Suprapubic skin (tissue), 3 donors: ENCODE measurements at regions not wholly inside any gene's neighbourhood (a gene's known extent, or its start where the extent isn't known, plus 50 kb on each side); places are given as distances from the start of the nearest gene placed in this dataset.

Source experiments
- POLR2A ChIP-seq, 2 donors: fragments of 450-650 bp; IDR thresholded peaks; one replicate each; pipeline ENCODE4 v1.6.1; 2017; ENCODE audit warnings: antibody characterized with exemption in 2 of 2, mild to moderate bottlenecking in 2 of 2, moderate library complexity in 2 of 2
- TF ChIP-seq, protein P1 (sequence below), 2 donors: fragments of 200-600 bp in 1 of 2; fragments of 450-650 bp in 1 of 2; sonication (generic) in 1 of 2; IDR thresholded peaks; one replicate each; pipeline ENCODE4 v1.5.1; 2016 to 2019; ENCODE audit warnings: antibody characterized with exemption in 2 of 2, mild to moderate bottlenecking in 1 of 2, moderate library complexity in 1 of 2

DNA sequence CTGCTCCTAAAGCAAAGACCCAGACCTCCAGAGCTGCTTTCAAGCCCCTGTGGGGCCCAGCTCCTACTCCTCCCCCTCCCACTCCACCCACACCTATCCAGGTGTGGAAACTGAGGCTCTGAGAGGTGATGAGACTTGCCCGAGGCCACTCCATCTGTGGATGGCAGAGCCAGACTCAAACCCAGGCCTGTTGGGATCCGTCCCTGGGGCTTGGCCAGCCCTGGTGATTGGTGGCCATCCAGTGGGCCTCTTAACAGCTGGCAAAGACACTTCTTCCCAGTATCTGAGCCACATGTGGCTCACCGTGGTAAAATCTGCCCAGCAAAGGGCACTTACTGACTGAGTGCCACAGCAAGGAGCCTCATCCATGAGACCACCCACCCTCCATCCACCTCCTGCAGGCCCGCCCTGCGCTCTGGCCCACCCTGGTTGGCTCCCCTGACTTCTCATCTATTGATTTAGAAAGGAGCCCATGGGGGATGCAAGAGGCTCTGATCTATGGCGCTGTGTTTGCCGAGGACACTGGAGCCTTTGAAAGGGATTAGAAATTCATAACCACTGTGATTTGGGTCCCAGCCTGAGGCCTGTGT lies 398.5 kb downstream of the PTPRU start:
- TF ChIP-seq, protein P1, sequence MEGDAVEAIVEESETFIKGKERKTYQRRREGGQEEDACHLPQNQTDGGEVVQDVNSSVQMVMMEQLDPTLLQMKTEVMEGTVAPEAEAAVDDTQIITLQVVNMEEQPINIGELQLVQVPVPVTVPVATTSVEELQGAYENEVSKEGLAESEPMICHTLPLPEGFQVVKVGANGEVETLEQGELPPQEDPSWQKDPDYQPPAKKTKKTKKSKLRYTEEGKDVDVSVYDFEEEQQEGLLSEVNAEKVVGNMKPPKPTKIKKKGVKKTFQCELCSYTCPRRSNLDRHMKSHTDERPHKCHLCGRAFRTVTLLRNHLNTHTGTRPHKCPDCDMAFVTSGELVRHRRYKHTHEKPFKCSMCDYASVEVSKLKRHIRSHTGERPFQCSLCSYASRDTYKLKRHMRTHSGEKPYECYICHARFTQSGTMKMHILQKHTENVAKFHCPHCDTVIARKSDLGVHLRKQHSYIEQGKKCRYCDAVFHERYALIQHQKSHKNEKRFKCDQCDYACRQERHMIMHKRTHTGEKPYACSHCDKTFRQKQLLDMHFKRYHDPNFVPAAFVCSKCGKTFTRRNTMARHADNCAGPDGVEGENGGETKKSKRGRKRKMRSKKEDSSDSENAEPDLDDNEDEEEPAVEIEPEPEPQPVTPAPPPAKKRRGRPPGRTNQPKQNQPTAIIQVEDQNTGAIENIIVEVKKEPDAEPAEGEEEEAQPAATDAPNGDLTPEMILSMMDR (IDR thresholded peaks at IDR 0.05): no peak
- TF ChIP-seq POLR2A (IDR thresholded peaks at IDR 0.05): no peak
